RPMI7951 (cell line): ENCODE measurements at regions not wholly inside any gene's neighbourhood (a gene's known extent, or its start where the extent isn't known, plus 50 kb on each side); places are given as distances from the start of the nearest gene placed in this dataset.
"Not testable (repeated sequence)": the region's sequence is repeated elsewhere in the genome, so short reads cannot be mapped to it uniquely, and the experiment has no call there.

Experiments
- DNase-seq: peaks from one replicate; pipeline ENCODE4 v3.0.0-alpha.2; 2012; ENCODE audit warnings: low read depth

DNA sequence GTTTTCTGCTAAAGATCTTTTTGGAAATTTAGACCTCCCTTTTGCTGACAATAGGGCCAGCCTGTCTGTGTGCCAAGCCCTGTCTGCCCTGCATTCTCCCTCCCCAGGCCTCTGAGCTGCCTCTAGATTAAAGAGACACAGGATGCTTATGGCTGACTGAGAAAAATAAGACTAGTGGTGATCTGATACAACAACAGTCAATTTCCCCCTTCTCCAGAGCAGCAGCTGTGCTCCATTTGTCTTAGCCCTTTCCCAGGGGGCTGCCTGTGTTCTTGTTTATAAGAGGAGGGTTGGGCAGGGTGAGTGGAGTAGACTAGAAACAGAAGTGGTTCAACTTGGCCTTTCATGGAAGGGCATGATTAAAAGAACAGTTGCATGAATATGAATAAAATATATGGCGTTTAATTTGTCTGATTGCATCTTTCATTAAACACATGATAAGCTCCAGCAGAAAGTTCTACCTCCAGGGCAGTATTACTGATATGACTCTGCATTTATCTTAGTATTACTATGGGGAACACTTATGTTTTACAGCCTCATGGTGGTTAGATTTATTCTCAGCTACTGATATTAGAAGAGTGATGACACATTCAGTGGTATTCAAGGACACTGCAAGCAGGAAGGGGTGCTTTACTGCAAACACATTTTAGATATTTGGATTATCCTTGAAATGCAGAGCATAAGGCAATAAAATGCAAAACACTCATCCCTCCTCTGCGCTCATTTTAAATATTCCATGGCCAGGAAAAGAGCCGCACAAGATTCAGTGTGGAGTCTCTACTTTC is 150.2 kb upstream of the CLEC14A start:
- DNase-seq: no peak

DNA sequence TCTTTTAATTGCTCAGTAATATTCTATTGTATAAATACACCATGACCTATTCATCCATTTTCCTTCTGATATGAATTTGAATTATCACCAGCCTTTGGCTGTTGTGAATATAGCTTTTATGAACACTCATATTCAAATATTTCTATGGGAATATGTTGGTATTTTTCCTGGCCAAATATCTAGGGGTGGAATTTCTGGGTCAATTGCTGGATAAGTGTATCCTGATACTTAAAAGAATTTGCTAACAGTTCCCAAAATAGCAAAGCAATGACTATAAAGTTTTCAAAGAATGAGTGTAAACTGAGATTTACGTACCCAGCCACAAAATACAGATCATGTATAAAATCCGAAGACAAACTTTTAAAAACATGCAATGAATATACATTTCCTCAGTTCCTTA is 148.7 kb upstream of the CLEC14A start:
- no peak for DNase-seq

DNA sequence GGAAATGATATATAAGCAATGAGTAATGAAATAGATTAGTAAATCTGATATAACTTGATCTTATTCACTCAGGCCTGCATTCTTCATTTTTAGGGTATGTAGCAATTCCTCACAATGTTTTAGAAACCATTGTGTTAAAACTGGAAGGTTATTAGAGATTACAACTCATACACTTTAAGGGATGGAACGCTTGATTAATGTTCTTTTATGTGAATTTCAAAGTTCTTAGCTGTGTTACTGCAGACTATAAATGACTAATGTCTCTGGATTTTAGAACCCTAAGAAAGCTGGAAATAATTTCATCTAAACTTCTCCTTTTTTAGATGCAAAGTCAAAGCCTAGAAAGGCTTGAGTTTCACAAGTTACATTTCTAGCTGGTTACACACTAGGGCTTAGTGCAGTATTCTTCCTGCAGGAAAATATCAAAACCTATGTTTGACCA is 148.2 kb upstream of the CLEC14A start:
- DNase-seq: no peak

DNA sequence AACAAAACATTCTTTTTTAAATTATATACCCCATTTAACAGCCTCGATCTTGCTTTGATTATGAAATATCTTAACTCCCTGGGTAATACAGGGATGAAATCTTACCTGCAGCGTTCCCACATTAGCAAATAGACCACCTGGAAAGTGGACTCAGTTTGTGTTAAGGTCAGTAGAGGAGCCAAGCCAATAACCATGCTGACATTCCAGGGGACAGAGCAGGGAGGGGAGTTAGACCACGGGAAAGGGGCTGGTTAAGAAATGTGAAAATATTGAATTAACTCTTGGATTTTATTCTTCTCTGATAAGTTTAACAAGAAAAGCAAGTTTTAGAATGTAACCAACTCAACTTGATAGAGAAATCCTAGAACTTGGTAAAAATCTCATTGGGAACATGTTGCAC is 144.9 kb upstream of the CLEC14A start:
- DNase-seq: no peak

DNA sequence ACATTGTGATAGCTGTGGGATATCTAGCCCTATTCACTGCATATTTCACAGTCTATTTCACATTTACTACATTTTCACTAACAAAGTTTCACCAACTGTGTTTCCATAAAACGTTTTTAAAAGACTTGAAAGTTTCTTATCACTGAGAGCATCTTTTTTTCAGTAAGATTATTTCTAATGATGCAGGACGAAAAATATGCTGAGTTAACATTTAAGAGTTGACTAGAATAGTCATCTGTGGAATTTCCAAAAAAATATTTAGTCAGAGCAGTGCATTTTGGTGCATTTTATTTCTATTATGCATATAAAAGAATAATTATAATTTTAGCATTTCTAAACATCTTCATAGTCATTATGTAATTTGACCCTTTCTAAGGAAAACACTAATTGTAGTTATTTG is 143.8 kb upstream of the CLEC14A start:
- no peak for DNase-seq

DNA sequence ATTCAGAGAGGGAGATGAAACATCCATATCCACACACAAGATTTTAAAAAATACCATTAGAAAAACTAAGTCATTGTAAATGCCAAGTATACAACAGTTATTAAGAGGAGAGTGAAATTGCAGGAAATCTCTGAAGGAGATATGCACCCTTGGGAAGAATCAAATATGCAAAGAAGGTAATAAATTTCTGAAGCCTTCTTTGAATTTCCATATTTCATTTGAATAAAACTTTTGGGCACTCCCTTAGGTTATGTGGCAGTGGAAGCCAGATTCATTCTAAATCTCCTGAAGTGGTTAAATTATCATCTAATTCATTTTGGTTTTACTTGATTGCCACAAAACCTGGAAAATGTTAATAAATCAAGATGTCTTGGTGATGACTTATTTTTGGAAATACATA is 138.9 kb upstream of the CLEC14A start:
- no peak for DNase-seq

DNA sequence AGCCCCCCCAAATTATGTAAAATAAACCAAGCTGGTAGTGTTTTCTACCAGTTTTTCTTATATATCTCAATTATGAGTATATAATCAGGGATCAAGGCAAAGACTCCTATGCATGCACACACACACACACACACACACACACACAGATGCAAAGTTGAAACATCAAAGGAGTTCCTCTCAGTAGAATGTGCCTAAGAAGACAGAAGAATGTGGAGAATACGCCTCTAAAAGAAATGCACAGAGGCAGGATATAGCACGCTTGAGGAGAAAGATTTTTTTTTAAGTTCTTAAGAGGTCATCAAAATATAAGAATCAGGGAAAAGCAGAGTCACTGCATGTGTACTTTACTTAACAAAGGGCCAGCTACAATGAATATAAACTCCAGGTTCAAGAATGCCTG is 138.2 kb upstream of the CLEC14A start:
- no peak for DNase-seq

DNA sequence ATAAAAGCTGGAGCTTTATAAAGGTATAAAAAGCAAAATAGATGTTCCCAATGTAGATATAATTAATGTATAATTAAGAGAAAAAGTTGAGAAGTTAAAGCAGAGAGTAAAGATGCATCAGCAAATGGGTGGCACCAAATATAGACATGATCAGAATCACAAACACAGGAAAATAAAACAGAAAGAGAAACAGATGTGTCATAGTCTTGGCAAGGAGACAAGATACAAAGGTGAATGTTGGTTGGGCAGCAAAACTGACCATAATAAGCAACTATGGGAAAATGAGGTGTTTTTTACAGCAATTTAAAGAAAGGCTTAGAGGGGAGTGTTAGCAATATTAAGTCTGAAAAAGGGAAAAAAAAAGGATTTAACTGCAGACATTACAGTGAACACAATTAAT is 135.4 kb upstream of the CLEC14A start:
- no peak for DNase-seq

DNA sequence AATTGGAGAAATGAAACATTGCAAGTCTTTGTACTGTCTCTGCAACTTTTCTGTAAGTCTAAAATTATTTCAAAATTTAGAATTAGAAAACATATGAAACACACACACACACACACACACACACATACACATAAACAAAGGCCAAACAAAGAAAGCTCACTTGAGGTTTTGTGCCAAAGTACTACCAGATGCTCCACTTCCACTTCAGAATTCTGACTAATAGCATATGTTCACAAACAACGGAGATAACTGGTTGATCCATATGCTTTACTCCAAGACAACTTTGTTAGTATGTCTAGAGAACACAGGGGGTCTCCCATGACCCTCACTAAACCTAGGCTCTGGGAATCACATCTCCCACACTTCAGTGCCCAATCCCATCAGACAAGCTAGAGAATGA is 133.8 kb upstream of the CLEC14A start:
- no peak for DNase-seq

DNA sequence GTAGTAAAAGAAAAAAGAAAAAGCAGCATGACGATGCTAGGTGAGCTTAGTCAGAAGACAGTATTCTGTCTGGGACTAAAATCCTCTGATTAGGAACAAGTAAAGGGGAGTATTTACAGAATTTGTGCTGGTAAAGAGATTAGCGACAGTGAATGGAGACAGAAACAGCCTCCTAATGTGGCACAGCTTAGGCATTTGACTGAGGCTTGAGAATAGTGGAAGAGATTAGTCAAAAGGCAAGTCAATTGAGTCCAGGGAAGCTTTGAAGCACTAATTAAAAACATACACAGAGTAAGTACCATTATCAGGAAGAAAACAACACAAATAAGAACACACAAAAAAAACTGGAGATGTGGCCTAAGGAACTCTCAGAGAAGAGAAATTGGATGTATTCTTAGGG is 131.9 kb upstream of the CLEC14A start:
- no peak for DNase-seq

DNA sequence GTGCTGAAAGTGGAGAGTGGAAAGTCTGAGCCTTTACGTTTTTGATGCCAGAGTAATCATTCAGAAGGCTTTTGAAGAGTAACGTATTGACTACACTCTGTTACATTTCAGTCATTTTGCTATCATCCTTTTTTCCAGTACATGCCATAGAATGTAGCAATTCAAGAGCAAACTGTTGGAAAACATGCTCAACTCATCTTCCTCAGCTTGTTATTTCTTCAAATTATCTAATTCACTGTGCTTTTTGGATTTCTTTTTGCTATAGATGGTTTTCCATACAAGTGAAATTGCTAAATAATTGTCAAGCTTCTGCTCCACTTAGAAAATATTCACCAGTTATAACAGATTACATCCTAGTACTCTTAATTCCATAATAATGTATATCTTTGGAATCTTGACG is 129.9 kb upstream of the CLEC14A start:
- no peak for DNase-seq

DNA sequence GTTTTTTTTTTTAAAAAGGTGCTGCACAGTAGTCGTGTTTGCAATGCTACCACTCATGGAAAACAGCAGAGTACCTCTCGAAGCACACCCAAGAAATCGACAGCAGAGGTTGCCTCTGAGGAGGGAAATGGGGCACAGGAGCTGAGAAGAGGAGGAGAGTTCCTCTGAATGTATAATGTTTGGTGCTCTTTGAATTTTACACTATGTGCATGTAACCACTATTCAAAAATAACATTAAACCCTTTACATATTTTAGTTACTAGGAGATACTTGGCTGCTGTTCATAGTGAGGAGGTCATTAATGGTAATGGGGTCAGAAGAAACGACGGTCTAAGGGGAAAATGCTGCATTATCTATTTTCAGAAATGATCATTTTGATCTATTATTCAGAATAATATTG is 129.4 kb upstream of the CLEC14A start:
- no peak for DNase-seq

DNA sequence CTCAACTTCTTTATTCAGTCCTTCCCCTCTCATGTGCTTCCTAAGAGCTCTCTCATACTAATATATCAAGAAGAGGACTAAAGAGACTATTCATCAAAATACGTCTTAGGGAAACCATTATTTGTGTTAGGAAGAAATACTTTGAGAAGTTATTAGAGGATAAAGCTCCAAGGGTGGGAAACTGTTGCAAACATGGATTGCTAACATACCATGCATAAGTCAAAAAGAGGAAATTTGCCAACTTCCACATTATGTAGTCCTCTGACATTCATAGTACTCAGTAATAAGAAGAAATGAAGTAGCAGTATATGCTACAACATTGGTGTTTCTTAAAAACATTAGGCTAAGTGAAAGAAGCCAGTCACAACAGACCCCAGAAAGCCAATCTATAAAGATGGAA is 128.8 kb upstream of the CLEC14A start:
- no peak for DNase-seq

DNA sequence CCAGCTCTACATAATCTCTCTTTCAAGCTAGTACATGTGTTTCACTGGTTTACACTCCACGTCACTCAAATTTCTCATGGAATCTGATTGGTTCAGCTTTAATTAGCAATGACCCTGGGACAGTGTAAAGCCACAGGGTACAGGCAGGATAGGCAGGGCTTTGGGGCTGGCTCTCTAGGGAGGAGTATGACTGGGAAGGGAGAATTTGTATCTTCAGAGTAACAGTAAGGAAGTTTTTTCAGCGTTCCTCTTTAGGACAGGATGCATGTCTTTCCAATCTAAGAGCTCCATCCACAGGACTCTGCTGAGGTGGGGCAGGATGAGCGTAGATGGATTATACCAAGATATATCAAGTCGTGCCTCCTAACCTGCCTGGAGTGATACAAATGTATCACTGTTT is 112.0 kb upstream of the CLEC14A start:
- no peak for DNase-seq

DNA sequence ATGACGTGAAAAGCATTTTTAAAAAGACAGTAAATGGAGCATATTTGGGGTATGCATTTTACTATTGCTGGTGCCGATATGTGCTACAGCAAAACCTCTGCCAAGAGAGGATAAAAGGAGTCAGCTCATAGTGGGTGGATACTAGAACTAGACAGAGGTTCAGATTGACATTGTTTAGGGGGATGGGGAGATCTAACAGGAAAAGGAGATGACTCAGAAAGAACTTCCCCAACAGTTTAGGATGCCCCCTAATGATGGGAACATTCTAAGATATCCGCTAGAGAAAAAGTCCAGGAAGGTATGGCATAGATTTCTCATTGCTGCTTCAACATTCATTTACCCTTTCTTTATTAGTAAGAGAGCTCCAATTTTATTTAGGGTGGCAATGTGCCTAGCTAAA is 110.5 kb upstream of the CLEC14A start:
- DNase-seq: no peak

DNA sequence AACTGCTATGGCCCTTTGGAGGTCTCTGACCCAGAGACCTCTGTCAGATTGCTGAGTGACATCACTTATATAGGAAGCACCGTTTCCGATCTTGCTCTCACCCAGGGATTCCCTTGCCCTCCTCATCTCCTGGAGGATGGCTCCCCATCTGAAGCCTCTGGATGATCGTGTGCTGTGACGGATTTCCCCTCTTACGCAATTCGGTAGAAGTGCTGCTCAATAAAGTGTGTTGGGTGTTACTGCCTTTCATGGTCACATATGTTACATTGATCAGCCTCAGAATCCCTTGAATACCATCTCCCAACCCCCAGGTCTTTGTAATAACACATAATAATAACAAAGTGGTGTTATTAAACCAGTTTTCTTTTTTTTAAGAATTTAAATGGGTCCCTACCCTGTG is 107.3 kb upstream of the CLEC14A start:
- DNase-seq: no peak

DNA sequence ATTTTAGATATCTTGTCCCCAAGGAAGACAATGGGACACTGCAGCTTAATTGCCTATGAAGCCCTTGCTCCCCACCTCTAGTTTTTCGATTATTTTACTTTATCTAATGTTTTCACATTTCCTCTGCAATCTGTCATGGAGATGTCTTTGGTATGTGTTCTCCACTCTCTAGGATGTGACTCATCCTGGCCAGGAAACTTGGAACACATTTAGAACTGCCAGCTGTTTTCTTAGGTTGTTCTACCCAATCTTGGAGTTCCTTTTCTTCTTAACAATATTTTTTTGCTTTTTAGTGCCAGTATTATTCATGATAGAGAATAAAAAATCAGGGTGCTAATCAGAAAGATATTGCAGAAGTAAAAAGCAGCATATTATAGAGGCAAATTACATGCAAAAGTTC is 101.7 kb upstream of the CLEC14A start:
- peak; percentile 1 for DNase-seq

DNA sequence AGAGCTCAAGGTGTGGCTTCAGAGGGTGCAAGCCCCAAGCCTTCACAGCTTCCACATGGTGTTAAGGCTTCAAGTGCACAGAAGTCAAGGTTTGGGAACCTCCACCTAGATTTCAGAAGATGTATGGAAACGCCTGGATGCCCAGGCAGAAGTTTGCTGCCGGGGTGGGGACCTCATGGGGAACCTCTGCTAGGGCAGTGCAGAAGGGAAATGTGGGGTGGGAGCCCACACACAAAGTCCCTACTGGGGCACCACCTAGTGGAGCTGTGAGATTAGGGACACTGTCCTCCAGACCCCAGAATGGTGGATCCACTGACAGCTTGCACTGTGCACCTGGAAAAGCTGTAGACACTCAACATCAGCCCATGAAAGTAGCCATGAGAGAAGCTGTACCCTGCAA is 99.6 kb upstream of the CLEC14A start:
- not testable (repeated sequence) for DNase-seq

DNA sequence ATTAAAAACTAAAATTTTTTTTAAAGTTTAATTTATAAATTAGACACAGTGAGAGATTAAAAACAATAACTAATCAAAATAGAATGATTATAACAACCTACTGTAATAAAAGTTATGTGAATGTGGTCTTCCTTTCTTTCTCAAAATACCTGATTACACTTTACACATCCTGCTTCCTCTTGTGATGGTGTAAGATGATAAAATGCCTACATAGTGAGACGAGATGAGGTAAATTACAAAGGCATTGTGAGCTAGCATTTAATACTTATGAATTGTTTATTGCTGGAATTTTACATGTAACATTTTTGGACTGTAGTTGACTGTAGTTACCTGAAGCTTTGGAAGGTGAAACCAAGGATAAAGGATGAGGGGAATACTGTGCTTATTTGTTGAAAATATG is 94.2 kb upstream of the CLEC14A start:
- no peak for DNase-seq

DNA sequence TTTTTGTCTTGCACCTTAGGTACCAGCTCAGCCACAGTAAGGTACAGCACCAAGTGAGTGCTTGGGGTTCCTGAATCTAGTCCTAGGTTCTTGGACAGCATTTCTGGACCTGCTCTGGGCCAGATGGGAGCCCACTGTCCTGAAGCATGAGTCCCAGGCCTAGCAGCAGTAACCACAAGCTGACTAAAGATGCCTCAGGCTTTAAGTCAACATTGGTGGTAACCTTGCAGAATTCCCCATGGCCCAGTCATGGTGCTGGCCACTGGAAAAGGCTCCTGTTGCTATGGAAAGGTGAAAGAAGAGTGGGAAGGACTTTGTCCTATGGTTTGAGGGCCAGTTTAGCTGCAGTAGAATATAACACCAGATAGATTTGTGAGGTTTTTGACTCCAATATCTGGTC is 86.9 kb upstream of the CLEC14A start:
- peak; percentile 3 for DNase-seq

DNA sequence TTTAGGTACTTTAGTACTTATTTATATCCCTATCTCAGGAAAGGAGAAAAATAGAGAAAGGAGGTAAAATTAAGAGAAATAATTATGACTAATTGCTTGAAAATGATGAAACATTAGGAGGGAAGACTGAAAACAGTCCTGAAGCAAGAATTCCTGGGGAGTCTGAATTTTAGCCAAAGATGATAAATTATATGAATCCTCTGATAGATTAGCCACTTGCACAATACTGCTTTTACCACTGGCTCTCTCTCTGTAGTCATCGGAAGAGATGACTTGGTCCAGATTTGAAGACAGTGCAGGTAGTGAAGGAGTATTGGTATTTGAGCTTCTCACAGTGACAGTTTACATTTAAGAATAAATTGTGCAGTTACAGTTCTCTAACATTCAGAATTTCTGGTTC is 83.8 kb upstream of the CLEC14A start:
- DNase-seq: no peak

DNA sequence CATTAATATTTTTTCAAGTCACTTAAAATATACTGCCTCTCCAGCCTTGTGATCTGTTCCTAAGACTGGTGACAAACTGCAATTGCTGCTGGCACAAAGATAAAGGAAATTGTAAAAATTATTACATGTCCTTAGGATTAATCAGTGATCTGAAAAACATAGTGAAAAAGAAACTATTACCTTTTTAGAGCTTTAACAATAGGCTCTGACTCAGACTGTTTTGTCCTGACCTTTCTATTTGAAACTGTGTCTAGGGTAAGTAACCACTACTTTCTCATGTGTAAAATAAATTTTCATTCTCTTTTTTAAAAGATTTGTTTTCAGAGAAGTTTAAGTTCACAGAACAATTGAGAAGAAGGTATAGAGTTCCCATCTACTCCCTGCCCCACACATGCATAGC is 80.4 kb upstream of the CLEC14A start:
- DNase-seq: no peak

DNA sequence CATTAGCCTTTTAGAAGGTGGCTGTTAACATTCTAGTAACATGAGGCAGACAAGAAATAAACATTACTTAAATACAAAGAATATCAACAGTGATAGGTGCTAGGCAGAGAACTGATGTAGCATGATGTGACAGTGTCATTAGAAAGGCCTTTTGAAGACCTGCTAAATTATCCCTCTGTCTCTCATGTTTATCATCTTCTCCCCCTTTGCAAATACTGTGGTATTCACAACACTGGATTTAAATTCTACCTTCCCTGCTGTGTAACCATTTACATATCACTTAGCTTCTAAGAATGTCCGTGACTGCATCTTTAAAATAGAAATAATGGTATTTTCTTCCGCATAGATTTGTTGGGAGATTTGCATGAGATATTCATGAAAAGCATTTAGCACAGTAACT is 74.4 kb upstream of the CLEC14A start:
- no peak for DNase-seq

DNA sequence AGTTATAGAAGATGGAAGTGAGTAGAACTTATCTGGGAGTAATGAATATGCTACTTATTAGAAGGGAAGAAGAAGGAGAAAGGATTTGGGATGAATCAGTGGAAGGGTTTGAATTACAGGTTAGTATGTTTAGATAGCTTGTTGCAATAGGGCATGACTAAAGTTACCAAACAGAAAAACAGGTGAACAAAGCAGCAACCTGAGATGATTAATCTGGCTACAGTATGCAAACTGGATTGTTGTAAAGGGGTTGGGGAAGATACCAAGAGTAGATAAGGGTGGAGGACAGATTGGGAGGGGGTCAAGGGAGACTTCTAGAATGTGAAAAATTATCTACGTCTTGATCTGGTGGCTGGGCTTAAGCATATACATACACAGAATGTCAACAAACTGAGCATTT is 73.4 kb upstream of the CLEC14A start:
- no peak for DNase-seq
